SK-N-MC (cell line): ENCODE measurements at regions not wholly inside any gene's neighbourhood (a gene's known extent, or its start where the extent isn't known, plus 50 kb on each side); places are given as distances from the start of the nearest gene placed in this dataset.

Source experiments
- EZH2 ChIP-seq: fragments of 200-600 bp; sonication (generic); IDR thresholded peaks from one replicate; pipeline ENCODE4 v1.6.1; 2017; ENCODE audit warnings: antibody characterized with exemption
- FOXP2 ChIP-seq: optimal IDR thresholded peaks from 2 replicates; pipeline ENCODE3; 2011; ENCODE audit warnings: mild to moderate bottlenecking, moderate library complexity; ENCODE audit not compliant: insufficient read depth; ENCODE audit errors: extremely low read length, control extremely low read depth
- POLR2AphosphoS5 ChIP-seq: IDR thresholded peaks from 2 replicates; pipeline ENCODE4 v1.6.1; 2012; ENCODE audit warnings: mild to moderate bottlenecking, low read depth, low read length, borderline replicate concordance

DNA sequence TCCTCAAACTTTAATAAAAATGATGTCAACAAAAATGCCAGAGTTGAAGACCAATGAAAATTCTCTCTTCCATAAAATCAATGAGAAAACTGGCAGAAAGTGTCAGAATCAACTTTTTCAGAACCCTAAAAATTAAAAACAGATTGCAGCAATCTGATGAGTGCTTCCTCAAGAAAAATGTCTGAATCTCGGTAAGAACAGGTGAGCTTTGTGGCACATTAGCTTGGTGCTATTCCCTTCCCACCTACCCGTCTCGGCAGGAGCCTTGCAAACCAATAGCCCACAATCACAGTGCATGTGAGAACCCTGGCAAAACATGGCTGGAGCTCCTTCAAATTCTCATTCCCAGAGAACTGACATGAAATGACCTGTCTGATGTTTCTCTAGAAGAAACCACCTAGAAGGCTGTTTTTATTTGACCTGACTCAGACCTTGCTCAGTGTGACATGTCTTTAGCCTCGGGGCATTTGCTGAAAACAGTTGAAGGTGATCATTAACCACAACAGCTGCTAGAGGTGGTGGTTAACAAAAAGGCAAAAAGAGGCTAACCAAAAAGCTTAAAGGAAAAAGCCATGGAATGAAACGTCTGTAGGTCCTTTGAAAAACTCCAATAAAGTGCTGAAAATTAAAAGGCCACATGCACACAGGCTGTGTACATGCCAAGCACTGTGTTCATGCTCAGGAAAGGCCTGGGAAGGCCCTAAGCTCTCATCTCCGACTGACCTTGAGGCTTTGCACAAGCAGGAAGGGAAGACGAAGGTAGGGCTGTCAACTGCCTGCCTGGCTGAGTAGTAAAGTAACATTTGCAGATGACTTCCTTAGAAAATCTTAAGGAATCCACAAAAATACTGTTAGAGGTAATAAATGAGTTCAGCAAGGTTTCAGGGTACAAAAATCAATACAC, 253.0 kb upstream of the NSMCE3 start:
- TF ChIP-seq POLR2AphosphoS5 (no peak), EZH2 (no peak), FOXP2 (no peak)
